Karpas-422 (cell line): ENCODE measurements at regions not wholly inside any gene's neighbourhood (a gene's known extent, or its start where the extent isn't known, plus 50 kb on each side); places are given as distances from the start of the nearest gene placed in this dataset.

ENCODE experiments used
- DNase-seq: peaks from one replicate; pipeline ENCODE4 v3.0.0-alpha.2; 2015
- H2AFZ ChIP-seq: fragments of 200-600 bp; sonication (generic); 2 replicates; pipeline ENCODE4 v1.6.1; 2014; ENCODE audit warnings: antibody characterized with exemption, low read length, mixed read lengths
- H3K27ac ChIP-seq: fragments of 200-600 bp; sonication (generic); 2 replicates; pipeline ENCODE4 v1.5.1; 2014; ENCODE audit warnings: mild to moderate bottlenecking, low read length, moderate library complexity
- H3K27me3 ChIP-seq: fragments of 200-600 bp; sonication (generic); 2 replicates; pipeline ENCODE4 v1.6.1; 2014; ENCODE audit warnings: low read length, mixed read lengths
- H3K36me3 ChIP-seq: fragments of 200-600 bp; sonication (generic); 2 replicates; pipeline ENCODE4 v1.6.1; 2014; ENCODE audit warnings: low read length, mixed read lengths; ENCODE audit not compliant: insufficient read depth
- H3K4me1 ChIP-seq: fragments of 200-600 bp; sonication (generic); 2 replicates; pipeline ENCODE4 v1.6.1; 2014; ENCODE audit warnings: mild to moderate bottlenecking, low read length, mixed read lengths
- H3K4me2 ChIP-seq: fragments of 200-600 bp; sonication (generic); 2 replicates; pipeline ENCODE4 v1.6.1; 2014; ENCODE audit warnings: low read length, low read depth, mild to moderate bottlenecking; ENCODE audit not compliant: poor library complexity, severe bottlenecking
- H3K4me3 ChIP-seq: fragments of 200-600 bp; sonication (generic); 2 replicates; pipeline ENCODE4 v1.5.1; 2014; ENCODE audit warnings: mild to moderate bottlenecking, antibody characterized with exemption, low read length, mixed read lengths
- H3K79me2 ChIP-seq: fragments of 200-600 bp; sonication (generic); 2 replicates; pipeline ENCODE4 v1.6.1; 2014; ENCODE audit warnings: mild to moderate bottlenecking, low read length, mixed read lengths
- H3K9ac ChIP-seq: fragments of 200-600 bp; sonication (generic); 2 replicates; pipeline ENCODE4 v1.6.0; 2014; ENCODE audit warnings: low read length
- H3K9me2 ChIP-seq: fragments of 200-600 bp; sonication (generic), shearing (Covaris generic); replicated peaks from 2 replicates; pipeline ENCODE4 v1.6.0; 2014; ENCODE audit warnings: mild to moderate bottlenecking, low read length, moderate library complexity; ENCODE audit not compliant: insufficient read depth
- H3K9me3 ChIP-seq: fragments of 300-700, 200-600 bp; sonication (generic); 2 replicates; pipeline ENCODE4 v1.6.1; 2014; ENCODE audit warnings: low read length, mixed read lengths
- H4K20me1 ChIP-seq: fragments of 200-600 bp; sonication (generic); 2 replicates; pipeline ENCODE4 v1.6.1; 2014; ENCODE audit warnings: mild to moderate bottlenecking, antibody characterized with exemption, low read length, low read depth; ENCODE audit not compliant: insufficient read depth

GRCh38 chr12:91975891-91976290, 169.8 kb downstream of the BTG1 start:
- no peaks in the 10 kb centered on the region for H3K9me2 ChIP-seq
- H3K4me1 ChIP-seq, result no peaks in the 10 kb centered on the region
- H3K36me3 ChIP-seq, result no peaks in the 10 kb centered on the region
- no peak overlapping the region for H3K4me3 ChIP-seq
- no peak overlapping the region for H3K4me2 ChIP-seq
- no peak for DNase-seq
- no peaks in the 10 kb centered on the region for H4K20me1 ChIP-seq
- H3K9me3 ChIP-seq, result no peaks in the 10 kb centered on the region
- no peak overlapping the region for H3K9ac ChIP-seq
- no peak overlapping the region for H2AFZ ChIP-seq
- 0 out of 2 replicates have a peak, but pooled peaks cover 2% of the 10 kb centered on the region for H3K27me3 ChIP-seq
- H3K27ac ChIP-seq, result no peak overlapping the region
- no peaks in the 10 kb centered on the region for H3K79me2 ChIP-seq

- no peaks in the 10 kb centered on the region for H3K9me3 ChIP-seq
- H3K27ac ChIP-seq, result no peak overlapping the region
- H3K36me3 ChIP-seq, result no peaks in the 10 kb centered on the region
- H3K4me1 ChIP-seq, result no peaks in the 10 kb centered on the region
- no peak overlapping the region for H3K4me2 ChIP-seq
- DNase-seq, result no peak
- H3K27me3 ChIP-seq, result 0 out of 2 replicates have a peak, but pooled peaks cover 2% of the 10 kb centered on the region
- H3K79me2 ChIP-seq, result no peaks in the 10 kb centered on the region
- no peak overlapping the region for H3K4me3 ChIP-seq
- H2AFZ ChIP-seq, result no peak overlapping the region
- no peak overlapping the region for H3K9ac ChIP-seq
- H4K20me1 ChIP-seq, result no peaks in the 10 kb centered on the region
- H3K9me2 ChIP-seq, result no peaks in the 10 kb centered on the region
Observed at GRCh38 chr12:91974541-91975085, 171.0 kb downstream of the BTG1 start.

GRCh38 chr12:91973813-91974212, 171.8 kb downstream of the BTG1 start:
- H3K9me2 ChIP-seq, result no peaks in the 10 kb centered on the region
- H3K27me3 ChIP-seq, result 0 out of 2 replicates have a peak, but pooled peaks cover 2% of the 10 kb centered on the region
- no peak overlapping the region for H3K9ac ChIP-seq
- H3K9me3 ChIP-seq, result no peaks in the 10 kb centered on the region
- DNase-seq, result no peak
- H2AFZ ChIP-seq, result no peak overlapping the region
- H3K36me3 ChIP-seq, result no peaks in the 10 kb centered on the region
- no peak overlapping the region for H3K4me3 ChIP-seq
- no peak overlapping the region for H3K4me2 ChIP-seq
- H4K20me1 ChIP-seq, result no peaks in the 10 kb centered on the region
- no peaks in the 10 kb centered on the region for H3K79me2 ChIP-seq
- no peaks in the 10 kb centered on the region for H3K4me1 ChIP-seq
- no peak overlapping the region for H3K27ac ChIP-seq

- Histone ChIP-seq H2AFZ (no peak overlapping the region), H3K27ac (no peak overlapping the region), H3K4me1 (no peaks in the 10 kb centered on the region), H3K79me2 (no peaks in the 10 kb centered on the region), H3K9ac (no peak overlapping the region), H3K36me3 (no peaks in the 10 kb centered on the region), H3K9me2 (no peaks in the 10 kb centered on the region), H3K27me3 (0 out of 2 replicates have a peak, but pooled peaks cover 2% of the 10 kb centered on the region), H3K9me3 (no peaks in the 10 kb centered on the region), H3K4me3 (no peak overlapping the region), H4K20me1 (no peaks in the 10 kb centered on the region), H3K4me2 (no peak overlapping the region)
- no peak for DNase-seq
Observed at GRCh38 chr12:91972896-91973295, 172.8 kb downstream of the BTG1 start.

- Histone ChIP-seq H3K79me2 (no peaks in the 10 kb centered on the region), H3K4me2 (no peak overlapping the region), H3K9ac (no peak overlapping the region), H3K4me1 (no peaks in the 10 kb centered on the region), H3K9me2 (no peaks in the 10 kb centered on the region), H3K4me3 (no peak overlapping the region), H3K9me3 (no peaks in the 10 kb centered on the region), H4K20me1 (no peaks in the 10 kb centered on the region), H3K27ac (no peak overlapping the region), H3K27me3 (0 out of 2 replicates have a peak, but pooled peaks cover 2% of the 10 kb centered on the region), H2AFZ (no peak overlapping the region), H3K36me3 (no peaks in the 10 kb centered on the region)
- DNase-seq, result no peak
Observed at GRCh38 chr12:91968777-91969171, 176.9 kb downstream of the BTG1 start.

GRCh38 chr12:91968076-91968776, 177.4 kb downstream of the BTG1 start:
- Histone ChIP-seq H2AFZ (no peak overlapping the region), H3K4me3 (no peak overlapping the region), H3K36me3 (no peaks in the 10 kb centered on the region), H3K4me1 (no peaks in the 10 kb centered on the region), H3K9me3 (no peaks in the 10 kb centered on the region), H3K27ac (no peak overlapping the region), H3K9ac (no peak overlapping the region), H3K4me2 (no peak overlapping the region), H3K79me2 (no peaks in the 10 kb centered on the region), H3K27me3 (0 out of 2 replicates have a peak, but pooled peaks cover 2% of the 10 kb centered on the region), H4K20me1 (no peaks in the 10 kb centered on the region), H3K9me2 (no peaks in the 10 kb centered on the region)
- DNase-seq, result no peak

GRCh38 chr12:91967590-91967989, 178.1 kb downstream of the BTG1 start:
- H3K9ac ChIP-seq, result no peak overlapping the region
- H3K4me3 ChIP-seq, result no peak overlapping the region
- no peak overlapping the region for H2AFZ ChIP-seq
- H3K27me3 ChIP-seq, result no peaks in the 10 kb centered on the region
- no peaks in the 10 kb centered on the region for H3K9me3 ChIP-seq
- H4K20me1 ChIP-seq, result no peaks in the 10 kb centered on the region
- no peaks in the 10 kb centered on the region for H3K79me2 ChIP-seq
- H3K4me1 ChIP-seq, result no peaks in the 10 kb centered on the region
- no peak for DNase-seq
- H3K36me3 ChIP-seq, result no peaks in the 10 kb centered on the region
- no peak overlapping the region for H3K4me2 ChIP-seq
- no peaks in the 10 kb centered on the region for H3K9me2 ChIP-seq
- H3K27ac ChIP-seq, result no peak overlapping the region

GRCh38 chr12:91965781-91966180, 179.9 kb downstream of the BTG1 start:
- Histone ChIP-seq H3K4me3 (no peak overlapping the region), H2AFZ (no peak overlapping the region), H3K4me2 (no peak overlapping the region), H3K27me3 (no peaks in the 10 kb centered on the region), H3K79me2 (no peaks in the 10 kb centered on the region), H3K9me2 (no peaks in the 10 kb centered on the region), H3K4me1 (no peaks in the 10 kb centered on the region), H3K9ac (no peak overlapping the region), H3K9me3 (no peaks in the 10 kb centered on the region), H3K36me3 (no peaks in the 10 kb centered on the region), H3K27ac (no peak overlapping the region), H4K20me1 (no peaks in the 10 kb centered on the region)
- DNase-seq, result no peak
